GM19395 (cell line): ENCODE measurements at regions not wholly inside any gene's neighbourhood (a gene's known extent, or its start where the extent isn't known, plus 50 kb on each side); places are given as distances from the start of the nearest gene placed in this dataset.
"Not testable (repeated sequence)": the region's sequence is repeated elsewhere in the genome, so short reads cannot be mapped to it uniquely, and the experiment has no call there.

Experiments
- ATAC-seq: cut with Tn5 transposase; IDR thresholded peaks from one replicate; pipeline ENCODE4 v1.9.1; 2021; ENCODE audit warnings: mild to moderate bottlenecking, moderate library complexity; ENCODE audit not compliant: unreplicated experiment

DNA sequence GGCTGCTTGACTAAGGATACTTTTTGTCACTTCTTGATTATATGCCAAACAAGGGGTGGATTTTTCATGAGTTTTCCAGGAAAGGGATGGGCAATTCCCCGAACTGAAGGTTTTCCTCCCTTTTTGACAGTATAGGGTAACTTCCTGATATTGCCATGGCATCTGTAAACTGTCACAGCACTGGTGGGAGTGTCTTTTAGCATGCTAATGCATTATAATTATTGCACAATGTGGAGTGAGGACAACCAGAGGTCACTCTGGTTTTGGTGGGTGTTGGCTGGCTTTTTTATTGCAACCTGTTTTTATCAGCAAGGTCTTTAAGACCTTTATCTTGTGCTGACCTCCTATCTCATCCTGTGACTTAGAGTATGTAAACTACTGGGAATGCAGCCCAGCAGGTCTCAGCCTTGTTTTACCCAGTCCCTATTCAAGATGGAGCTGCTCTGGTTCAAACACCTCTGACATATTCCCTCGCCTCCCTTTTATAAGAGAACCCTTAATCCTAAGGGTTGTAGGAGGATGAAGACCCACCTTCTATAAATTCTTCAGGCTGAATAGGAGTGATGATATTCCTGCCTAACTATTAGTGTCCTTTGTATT is 471.2 kb downstream of the ATP23 start:
- ATAC-seq, result no peak

DNA sequence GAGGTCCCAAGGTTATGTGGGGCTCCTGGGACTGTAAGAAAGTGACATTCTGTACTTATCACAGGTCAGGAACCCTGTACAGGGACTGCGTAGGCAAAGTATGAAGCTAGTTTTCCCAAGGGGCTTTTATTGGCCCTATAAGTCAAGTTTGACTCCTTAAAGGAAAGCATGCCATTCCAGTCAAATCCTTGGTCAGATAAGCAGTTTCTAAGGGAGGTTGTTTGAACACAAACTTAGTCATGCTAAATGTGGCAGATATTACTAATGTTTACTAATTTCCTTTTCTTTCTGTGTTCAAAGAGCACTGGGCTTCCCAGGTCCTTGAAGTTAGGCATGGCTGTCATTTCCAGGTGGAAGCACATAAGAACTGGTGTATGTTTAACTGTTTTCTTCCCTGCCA is 472.4 kb downstream of the ATP23 start:
- no peak for ATAC-seq

DNA sequence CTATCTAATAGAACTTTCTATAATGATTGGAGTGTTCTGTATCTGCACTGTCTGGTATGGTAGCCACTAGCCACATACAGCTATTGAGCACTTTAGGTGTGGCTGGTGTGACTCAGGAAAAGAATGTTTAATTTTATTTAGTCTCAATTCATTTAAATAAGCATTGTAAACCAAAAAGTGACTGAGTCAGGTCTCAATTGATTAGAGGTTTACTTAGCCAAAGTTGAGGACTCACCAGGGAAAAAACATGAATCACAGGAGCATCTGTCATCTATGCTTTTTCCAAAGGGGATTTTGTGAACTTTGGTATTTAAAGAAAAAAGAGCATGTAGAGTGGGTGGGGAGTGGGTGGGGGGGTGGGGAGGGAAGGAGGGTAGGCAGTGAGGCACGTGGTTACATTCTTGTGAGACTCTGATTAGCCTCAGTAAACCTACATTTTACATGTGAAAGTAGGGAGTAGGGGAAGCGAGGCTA is 473.1 kb downstream of the ATP23 start:
- no peak for ATAC-seq

DNA sequence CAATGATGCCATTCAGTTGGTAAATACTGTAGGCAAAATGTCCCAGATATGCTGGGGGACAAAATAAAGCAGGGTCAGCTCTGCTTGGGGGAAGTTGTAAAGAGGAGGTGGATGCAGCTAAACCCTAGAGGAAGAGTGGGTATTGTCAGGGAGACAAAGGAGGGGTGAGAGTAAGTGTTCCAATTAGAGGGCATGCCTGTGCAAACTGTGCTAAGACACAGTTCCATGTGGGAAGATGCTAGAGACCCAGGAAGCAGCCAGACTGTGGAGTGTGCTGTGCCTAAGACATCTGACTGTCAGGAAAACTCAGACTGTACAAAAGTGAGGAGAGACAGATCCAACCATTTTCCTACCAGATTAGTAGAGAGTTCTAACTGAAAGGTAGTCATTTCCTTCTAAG is 474.3 kb downstream of the ATP23 start:
- ATAC-seq, result no peak

DNA sequence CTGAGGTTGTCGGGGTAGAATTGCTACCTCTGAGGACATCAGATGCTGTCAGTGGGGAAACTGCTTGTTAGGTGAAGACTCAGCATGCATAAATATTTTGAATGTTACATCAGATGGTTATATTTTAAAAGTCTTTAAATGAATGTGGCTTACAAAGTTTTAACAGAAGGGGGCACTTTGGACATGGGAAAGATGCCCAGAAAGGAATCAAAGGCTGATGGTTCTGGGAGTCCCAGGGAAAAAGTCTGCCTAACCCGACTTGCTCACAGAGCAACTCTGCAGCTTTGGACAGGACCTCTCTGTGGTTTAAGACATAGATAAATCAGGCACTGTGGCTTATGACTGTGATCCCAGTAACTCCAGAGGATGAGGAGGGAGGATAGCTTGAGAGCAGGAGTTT is 474.9 kb downstream of the ATP23 start:
- ATAC-seq, result no peak

DNA sequence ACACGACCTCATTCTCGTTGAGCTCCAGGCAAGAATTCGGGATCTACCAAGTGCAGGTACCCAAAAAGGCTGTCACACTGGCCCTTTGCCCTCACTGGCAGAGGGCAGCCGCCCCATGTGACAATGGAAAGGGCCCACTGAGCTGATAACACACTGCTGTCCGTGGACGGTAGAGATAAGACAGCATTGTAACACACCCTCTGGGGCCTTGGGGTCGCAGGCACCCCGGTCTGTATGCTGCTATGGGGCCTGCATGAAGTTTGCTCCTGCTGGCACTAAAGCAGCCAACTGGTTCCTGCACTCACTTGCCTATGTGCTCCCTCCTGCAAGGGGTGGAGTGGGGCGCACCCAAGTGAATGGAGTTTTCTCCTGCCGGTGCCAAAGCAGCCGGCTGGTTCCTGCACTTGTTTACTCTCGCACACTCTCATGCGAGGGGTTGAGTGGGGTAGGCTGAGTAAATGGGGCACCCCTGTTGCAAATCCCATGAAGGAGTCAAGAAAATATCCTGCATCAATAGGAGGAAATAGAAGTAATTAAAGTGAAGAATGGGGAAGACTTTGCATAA is 477.9 kb downstream of the ATP23 start:
- ATAC-seq, result no peak

DNA sequence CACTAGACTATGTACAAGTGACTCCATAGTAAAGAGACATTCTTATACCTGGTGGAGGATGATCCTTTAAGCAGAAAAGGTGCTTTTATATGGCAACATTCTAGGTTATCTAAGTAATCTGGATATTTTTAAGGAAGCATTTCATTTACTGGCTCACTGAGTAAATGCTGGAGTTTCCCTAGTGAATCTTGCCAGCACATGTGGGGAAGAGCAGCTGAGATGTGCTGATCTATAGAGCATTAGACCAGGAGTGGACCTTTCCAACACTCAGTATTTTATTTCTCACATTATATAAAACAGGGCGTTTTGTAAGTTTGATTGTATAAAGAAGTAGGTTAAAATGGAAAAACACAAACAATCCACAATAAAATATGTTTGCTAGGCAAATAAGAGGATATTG is 478.5 kb downstream of the ATP23 start:
- no peak for ATAC-seq

DNA sequence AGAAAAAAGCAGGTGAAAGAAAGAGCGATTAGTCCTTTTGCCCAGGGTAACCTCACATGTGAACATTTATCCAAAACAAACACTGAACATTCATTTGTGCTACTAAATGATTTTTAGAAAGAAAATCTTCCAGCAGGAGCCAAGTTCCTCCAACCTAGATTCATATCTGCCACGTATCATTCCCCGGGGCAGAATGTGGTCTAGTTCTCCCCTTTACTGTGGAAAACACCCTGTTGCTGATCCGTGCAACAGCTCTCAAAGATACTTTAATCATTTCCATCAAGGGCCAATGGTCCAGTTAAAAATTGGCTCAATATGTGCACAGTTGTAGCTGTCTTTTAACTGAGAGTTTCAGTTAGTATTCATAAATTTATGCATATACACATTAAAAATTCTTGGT is 479.1 kb downstream of the ATP23 start:
- ATAC-seq, result no peak

DNA sequence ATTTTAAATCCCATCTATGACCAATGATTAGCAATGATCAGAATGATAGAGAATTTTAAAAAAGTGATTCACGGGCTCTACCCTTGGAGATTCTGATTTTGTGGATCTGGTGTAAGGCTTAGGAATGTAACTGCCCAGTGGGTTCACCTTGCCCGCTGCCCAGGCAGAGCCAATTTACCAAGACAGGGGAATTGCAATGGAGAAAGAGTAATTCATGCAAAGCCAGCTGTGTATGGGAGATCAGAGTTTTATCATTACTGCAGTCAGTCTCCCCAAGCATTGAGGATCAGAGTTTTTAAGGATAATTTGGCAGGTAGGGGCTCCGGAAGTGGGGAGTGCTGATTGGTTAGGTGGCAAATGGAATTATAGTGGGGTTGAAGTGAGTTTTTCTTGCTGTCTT is 480.6 kb downstream of the ATP23 start:
- ATAC-seq, result no peak

DNA sequence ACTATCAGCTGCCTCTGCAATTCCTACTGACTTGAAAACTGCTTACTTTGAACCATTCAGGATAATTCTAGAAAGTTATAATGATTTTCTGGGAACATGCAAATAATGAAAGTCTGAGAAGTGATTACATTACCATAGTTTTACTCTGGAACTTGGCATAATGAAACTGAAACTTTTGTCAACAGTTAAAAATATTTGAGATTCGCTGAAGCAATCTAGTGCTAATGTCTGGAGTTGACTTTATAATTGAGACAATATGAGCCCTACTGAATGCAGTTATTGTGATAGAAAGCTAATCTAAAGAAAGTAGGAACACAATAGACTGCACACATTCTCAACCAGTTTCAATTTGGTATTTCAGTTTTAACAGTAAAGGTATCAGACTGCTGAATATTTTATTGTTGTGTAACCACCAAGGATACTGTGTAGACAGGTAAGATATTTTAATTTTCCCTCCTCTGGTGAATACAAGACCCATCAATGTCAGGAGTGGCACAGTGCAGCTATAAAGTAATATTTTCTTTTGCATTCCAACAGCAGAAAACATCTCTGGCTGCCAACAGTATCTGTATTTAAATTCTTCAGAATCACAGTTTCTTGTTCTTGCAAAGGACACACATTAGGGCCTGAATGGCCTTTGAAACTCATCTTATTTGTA is 483.5 kb downstream of the ATP23 start:
- ATAC-seq, result peak; percentile 27

DNA sequence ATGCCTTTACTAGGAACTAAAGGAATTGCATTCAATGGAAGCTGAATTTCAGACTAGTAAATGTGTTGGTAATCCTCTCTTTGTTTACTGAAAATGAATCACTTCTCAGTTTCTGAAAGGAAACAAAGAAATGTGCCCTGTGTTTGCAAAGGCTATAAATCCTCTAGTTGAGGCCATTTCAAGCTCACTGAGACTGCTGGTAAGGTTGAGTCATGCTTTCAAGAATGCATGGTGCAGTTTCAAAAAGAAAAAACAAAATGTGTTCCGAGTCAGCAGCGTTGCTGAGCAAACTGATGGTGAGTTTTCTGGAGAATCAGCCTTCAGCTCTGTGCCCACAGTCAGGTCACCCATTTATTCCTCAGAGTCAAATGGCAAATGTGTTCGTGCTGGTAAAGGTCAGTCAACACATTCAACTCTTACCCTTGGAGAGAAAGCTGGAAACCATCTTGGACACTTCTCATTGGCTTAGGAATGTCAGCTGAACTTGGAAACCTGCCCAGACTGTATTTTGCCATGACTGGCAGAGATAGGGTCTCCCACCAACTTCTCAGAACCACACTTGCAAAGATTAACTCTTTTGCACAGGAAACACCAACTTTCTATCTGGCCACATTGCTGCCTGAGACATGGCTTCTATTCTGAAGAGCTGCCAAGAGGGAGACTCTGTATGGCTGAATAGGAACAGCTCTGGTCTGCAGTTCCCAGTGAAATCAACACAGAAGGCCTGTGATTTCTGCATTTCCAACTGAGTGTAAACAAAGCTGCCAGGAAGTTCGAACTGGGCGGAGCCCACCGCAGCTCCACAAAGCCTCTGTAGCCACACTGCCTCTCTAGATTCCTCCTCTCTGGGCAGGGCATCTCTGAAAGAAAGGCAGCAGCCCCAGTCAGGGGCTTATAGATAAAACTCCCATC is 484.4 kb downstream of the ATP23 start:
- ATAC-seq, result peak; percentile 94

DNA sequence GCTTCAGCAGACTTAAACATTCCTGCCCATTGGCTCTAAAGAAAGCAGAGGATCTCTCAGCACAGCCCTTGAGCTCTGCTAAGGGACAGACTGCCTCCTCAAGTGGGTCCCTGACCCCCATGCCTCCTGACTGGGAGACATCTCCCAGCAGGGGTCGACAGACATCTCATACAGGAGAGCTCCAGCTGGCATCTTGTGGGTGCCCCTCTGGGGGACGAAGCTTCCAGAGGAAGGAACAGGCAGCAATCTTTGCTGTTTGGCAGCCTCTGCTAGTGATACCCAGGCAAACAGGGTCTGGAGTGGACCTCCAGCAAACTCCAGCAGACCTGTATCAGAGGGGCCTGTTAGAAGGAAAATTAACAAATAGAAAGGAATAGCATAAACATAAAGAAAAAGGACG is 485.1 kb downstream of the ATP23 start:
- ATAC-seq, result not testable (repeated sequence)

DNA sequence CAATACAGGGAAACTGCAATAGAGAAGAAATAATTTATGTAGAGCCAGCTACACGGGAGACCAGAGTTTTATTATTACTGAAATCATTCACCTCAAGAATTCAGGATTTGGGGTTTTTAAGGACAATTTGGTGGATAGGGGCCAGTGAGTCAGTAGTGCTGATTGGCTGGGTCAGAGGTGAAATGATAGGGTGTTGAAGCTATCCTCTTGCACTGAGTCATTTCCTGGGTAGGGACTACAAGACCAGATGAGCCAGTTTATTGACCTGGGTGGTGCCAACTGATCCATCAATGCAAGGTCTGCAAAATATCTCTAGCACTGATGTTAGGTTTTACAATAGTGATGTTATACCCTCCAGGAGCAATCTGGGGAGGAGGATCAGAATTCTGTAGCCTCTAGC is 486.3 kb downstream of the LRIG3 start:
- no peak for ATAC-seq

DNA sequence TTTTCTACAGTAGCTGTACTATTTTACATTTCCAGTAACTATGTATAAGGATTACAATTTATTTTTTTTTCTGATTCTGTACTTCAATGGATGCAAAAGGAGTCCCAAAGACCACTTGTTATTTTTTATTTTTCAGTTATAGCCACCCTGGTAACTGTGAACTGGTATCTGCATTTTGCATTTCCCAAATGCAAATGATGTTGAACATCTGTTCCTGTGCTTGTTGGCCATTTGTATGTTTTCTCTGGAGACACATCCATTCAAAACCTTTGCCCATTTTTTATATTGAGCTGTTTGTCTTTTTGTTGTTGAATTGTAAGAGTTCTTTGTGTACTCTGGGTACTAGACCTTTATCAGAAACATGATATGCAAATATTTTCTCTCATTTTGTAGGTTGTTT is 485.6 kb downstream of the LRIG3 start:
- no peak for ATAC-seq

DNA sequence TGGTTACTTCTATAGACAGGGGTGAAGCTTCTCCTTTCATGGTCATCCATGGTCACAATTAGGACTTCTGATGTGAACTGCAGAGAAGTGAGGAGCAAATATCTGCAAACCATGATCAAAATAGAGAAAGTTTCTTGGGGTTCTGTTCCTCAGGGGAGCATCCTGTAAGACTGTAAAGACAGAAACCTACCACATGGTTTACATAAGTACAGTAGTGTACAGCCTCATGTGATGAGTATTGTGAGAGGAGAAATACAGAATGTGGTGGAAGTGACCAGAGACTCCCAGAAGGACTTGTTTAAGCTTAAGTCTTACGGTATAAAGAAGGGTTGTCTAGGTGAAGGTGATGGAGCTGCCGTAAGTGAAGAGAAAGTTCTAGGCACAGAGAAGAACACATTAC is 484.7 kb downstream of the LRIG3 start:
- ATAC-seq, result peak; percentile 73

DNA sequence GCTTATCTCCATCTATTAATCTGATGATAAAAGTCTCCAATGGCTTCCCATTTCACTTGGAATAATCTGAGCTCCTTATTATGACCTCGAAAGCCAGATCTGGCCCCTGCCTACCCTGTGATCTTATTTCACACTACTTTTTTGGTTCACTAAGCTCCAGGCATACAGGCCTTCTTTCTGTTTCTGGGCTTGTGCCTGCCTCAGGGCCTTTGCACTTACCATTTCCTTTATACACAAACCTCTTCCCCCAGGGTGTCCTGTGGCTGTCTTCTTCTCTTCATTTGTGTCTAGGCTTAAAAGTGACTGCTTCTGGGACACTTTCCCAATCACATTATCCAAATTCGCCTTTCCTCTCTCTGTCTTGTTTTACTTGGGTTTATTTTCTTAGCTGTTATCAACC is 478.8 kb downstream of the LRIG3 start:
- no peak for ATAC-seq

DNA sequence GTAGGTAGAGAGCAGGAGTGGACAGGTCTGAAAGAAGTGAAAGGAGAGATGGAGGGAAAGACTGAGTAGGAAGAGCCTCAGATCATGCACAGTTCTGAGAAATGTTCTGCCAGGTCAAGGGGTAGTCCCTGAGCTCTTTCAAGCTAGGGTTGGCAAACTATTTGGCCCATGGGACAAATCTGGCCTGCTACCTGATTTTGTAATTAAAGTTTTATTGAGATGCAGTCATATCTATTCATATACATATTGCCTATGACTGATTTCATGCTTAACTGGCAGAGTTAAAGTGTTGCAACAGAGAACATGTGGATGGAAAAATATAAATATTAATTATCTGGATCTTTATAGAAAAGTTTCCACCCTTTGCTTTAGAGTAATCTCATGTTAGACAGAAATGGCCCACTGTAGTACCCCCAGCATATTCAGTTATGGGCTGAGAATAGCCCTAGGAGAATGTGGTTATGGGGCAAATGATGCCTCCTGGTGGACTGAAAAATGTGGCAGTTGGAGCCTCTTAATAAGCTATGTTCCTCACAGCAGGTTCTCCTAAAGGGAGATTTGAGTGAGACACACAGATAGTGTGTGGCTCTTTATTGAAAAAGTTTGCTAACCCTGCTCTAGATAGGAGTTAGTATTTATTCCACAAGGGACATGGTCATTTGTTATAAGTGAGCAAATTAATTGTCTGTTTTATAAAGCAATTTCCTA is 476.9 kb downstream of the LRIG3 start:
- peak; percentile 79 for ATAC-seq

DNA sequence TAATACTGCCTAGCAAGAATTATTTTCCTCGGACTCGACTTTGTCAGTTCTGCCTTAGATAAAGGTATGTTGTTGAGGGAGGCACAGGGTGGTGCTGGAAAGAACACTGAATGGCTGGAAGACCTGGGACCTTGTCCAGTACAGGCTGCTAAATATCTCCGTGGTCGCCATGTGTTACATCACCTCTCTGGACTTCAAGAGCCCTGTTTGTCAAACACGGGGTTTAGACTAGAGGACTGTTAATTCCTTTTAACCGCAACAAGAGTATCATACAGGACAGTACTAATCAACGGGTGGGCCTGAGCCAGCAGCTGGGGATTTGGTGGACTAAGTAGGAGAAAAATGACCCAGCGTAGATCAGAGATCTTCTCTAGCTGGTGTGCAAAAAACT is 476.3 kb downstream of the LRIG3 start:
- no peak for ATAC-seq

DNA sequence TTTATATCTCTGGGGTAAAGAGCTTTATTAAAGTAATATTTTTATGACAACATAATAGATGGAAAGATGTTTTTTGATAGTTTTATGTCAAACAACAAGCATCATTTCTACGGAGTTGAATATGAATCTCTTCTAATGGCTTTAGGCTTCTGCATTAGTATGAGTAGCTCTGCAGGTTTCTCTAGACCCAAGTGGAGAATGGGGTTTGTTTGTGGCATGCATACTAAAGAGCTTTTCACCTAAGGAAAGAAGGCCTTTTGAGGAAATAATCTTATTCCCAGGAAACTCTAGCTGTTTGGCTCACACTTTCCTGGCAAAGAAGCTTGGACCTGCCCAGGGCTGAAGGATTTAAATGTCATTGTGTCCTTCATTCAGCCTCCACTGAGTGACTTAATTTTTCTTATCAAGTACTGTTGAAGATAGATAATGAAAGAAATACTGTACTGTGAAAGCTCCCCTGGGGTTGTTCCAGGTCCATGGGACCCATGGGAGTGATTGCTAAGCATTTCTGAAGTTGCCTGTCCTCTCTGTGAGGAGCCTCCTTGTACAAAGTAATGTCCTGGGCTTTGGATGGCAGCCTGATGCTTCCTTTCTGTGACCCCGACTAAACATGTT is 469.3 kb downstream of the LRIG3 start:
- no peak for ATAC-seq

DNA sequence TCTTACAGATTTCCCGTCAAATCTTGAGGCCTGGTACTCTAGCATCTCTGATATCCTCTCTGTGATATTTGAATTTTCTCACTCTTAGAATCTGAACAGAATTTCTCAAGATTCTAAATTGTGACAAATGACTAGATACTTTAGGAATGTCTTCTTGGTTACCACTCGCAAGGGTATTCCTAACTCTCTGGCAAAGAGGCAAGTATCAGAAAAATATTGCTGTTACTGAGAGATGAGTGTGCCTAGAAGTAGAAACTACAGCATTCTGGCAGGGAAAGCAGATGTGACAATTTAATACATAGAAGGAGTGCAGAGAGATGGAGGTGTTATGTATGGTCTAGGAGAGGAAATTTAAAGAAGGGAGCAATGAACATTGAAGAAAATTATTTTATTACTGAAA is 467.8 kb downstream of the LRIG3 start:
- ATAC-seq, result no peak

DNA sequence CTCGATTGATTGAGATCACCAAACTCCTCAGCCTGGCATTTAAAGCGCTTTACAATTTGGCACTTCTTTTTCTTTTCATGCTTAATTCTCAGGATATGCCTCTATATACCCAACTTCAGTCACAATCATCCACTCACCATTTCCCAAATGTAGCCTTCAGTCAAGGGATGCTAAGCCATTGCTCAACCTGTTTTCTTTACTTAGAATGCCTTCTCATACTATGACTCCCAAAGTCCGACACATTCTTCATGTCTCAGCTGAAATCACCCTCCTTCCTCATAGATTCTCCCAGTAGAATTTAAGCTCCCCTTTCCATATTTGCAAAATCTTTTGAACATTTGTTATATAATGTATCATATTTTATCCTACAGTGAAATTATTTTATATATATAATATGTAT is 467.0 kb downstream of the LRIG3 start:
- ATAC-seq, result no peak
